PC-9 (cell line): ENCODE measurements at regions not wholly inside any gene's neighbourhood (a gene's known extent, or its start where the extent isn't known, plus 50 kb on each side); places are given as distances from the start of the nearest gene placed in this dataset.

Experiments used
- CTCF ChIP-seq: fragments of 200-600 bp; sonication (generic); conservative IDR thresholded peaks from 2 replicates; pipeline ENCODE4 v1.6.1; 2017; ENCODE audit warnings: mixed run types, antibody characterized with exemption, mild to moderate bottlenecking, moderate library complexity
- EZH2 ChIP-seq: fragments of 200-600 bp; sonication (generic); IDR thresholded peaks from 2 replicates; pipeline ENCODE4 v1.8.0; 2017; ENCODE audit warnings: antibody characterized with exemption, low read depth

DNA sequence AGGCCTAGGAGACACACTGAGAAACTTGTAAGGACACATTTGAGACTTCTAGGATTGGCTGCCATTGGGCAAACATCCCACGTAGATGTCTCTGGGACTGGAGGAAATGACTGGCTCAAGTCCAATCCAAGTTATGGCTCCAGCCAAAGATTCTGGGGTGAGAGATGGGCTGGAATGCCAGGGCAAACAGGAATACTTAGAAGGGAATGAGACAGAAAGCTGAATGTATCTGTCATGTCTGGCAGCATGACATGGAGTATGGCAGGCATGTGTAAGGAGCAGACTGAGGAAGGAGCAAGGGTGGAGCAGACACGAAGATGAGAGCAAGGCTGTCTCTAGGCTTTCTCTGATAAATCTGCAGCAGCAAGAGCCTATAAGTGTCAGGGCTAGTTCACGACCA, 209.2 kb downstream of the PHLDA1 start:
- no peak for TF ChIP-seq CTCF
- TF ChIP-seq EZH2, result no peak
